Testis (tissue), 2 donors: ENCODE measurements at regions not wholly inside any gene's neighbourhood (a gene's known extent, or its start where the extent isn't known, plus 50 kb on each side); places are given as distances from the start of the nearest gene placed in this dataset.
"Not testable (repeated sequence)": the region's sequence is repeated elsewhere in the genome, so short reads cannot be mapped to it uniquely, and the experiment has no call there.

Experiments used
- DNase-seq: peaks from one replicate; pipeline ENCODE4 v3.0.0-alpha.2; 2019
- H3K27ac ChIP-seq, 2 donors: fragments of 200-600 bp; sonication (generic); one replicate each; pipeline ENCODE4 v1.5.1; 2019
- H3K27me3 ChIP-seq: fragments of 200-600 bp; sonication (generic); one replicate; pipeline ENCODE4 v1.5.1; 2019
- H3K36me3 ChIP-seq: fragments of 200-600 bp; sonication (generic); one replicate; pipeline ENCODE4 v1.5.1; 2017; ENCODE audit warnings: low read depth; ENCODE audit errors: missing control alignments
- H3K4me1 ChIP-seq: fragments of 200-600 bp; sonication (generic); one replicate; pipeline ENCODE4 v1.5.1; 2019
- H3K4me3 ChIP-seq, 2 donors: fragments of 200-600 bp; sonication (generic); one replicate each; pipeline ENCODE4 v1.5.1; 2017 to 2019
- H3K9me3 ChIP-seq: fragments of 200-600 bp; sonication (generic); one replicate; pipeline ENCODE4 v1.5.1; 2017
- POLR2A ChIP-seq: fragments of 450-650 bp; IDR thresholded peaks from one replicate; pipeline ENCODE4 v1.6.1; 2017; ENCODE audit warnings: antibody characterized with exemption, mild to moderate bottlenecking, moderate library complexity
- WGBS, 2 donors: methylation state at CpG; one replicate each; pipeline ENCODE4 v1.1.5; 2018; 5-methylcytosine and 5-hydroxymethylcytosine counted together
- intact Hi-C: fragments of 100-400 bp; cut with DNase I; formaldehyde crosslinking; loops from one replicate; pipeline ENCODE4 v1.15.1; 2023; ENCODE audit warnings: low total_unique reads
- TF ChIP-seq, protein P1 (sequence below), 3 experiments: fragments of 450-650 bp in 2 of 3; fragments of 200-600 bp in 1 of 3; sonication (generic) in 1 of 3; IDR thresholded peaks; one replicate each; pipeline ENCODE4 v1.5.1; 2016 to 2019; ENCODE audit warnings: antibody characterized with exemption in 3 of 3, mild to moderate bottlenecking in 2 of 3, moderate library complexity in 1 of 3

- H3K27ac ChIP-seq, H3K4me1 ChIP-seq, DNase-seq, H3K4me3 ChIP-seq, H3K27me3 ChIP-seq, intact Hi-C loops, H3K36me3 ChIP-seq, H3K9me3 ChIP-seq: not testable (repeated sequence)
- 92 to 100% methylated on average over 1 of the region's 1 CpG for WGBS, 2 donors
Observed at GRCh38 chr5:97234380-97234779, 51.3 kb upstream of the RIOK2 start.

- TF ChIP-seq POLR2A: no peak
- TF ChIP-seq, protein P1, sequence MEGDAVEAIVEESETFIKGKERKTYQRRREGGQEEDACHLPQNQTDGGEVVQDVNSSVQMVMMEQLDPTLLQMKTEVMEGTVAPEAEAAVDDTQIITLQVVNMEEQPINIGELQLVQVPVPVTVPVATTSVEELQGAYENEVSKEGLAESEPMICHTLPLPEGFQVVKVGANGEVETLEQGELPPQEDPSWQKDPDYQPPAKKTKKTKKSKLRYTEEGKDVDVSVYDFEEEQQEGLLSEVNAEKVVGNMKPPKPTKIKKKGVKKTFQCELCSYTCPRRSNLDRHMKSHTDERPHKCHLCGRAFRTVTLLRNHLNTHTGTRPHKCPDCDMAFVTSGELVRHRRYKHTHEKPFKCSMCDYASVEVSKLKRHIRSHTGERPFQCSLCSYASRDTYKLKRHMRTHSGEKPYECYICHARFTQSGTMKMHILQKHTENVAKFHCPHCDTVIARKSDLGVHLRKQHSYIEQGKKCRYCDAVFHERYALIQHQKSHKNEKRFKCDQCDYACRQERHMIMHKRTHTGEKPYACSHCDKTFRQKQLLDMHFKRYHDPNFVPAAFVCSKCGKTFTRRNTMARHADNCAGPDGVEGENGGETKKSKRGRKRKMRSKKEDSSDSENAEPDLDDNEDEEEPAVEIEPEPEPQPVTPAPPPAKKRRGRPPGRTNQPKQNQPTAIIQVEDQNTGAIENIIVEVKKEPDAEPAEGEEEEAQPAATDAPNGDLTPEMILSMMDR (IDR thresholded peaks at IDR 0.05): no peak
- H3K27me3 ChIP-seq: no peaks in the 10 kb centered on the region
- H3K4me1 ChIP-seq: no peaks in the 10 kb centered on the region
- DNase-seq: no peak
- intact Hi-C loops: no loop called here
- H3K27ac ChIP-seq: no peak overlapping the region
- no peak overlapping the region for H3K4me3 ChIP-seq
- no peaks in the 10 kb centered on the region for H3K36me3 ChIP-seq
- WGBS, 2 donors: 36 to 41% methylated on average over 3 of the region's 3 CpGs
- H3K9me3 ChIP-seq: no peaks in the 10 kb centered on the region
Observed at GRCh38 chr5:97242341-97242740, 59.3 kb upstream of the RIOK2 start.

GRCh38 chr5:97243353-97243752 lies 60.3 kb upstream of the RIOK2 start:
- H3K27ac ChIP-seq: no peak overlapping the region
- no peaks in the 10 kb centered on the region for H3K4me1 ChIP-seq
- no peaks in the 10 kb centered on the region for H3K36me3 ChIP-seq
- intact Hi-C loops: no loop called here
- H3K27me3 ChIP-seq: no peaks in the 10 kb centered on the region
- no peak for DNase-seq
- TF ChIP-seq, protein P1 (IDR thresholded peaks at IDR 0.05): no peak
- no peak for TF ChIP-seq POLR2A
- WGBS, 2 donors: 62 to 70% methylated on average over 2 of the region's 2 CpGs
- no peaks in the 10 kb centered on the region for H3K9me3 ChIP-seq
- H3K4me3 ChIP-seq: no peak overlapping the region

- intact Hi-C loops: no loop called here
- TF ChIP-seq, protein P1 (IDR thresholded peaks at IDR 0.05): no peak
- TF ChIP-seq POLR2A: no peak
- WGBS, 2 donors: 46 to 57% methylated on average over 9 of the region's 9 CpGs
- no peak for DNase-seq
- Histone ChIP-seq H3K27ac (no peak overlapping the region), H3K27me3 (no peaks in the 10 kb centered on the region), H3K9me3 (no peaks in the 10 kb centered on the region), H3K4me3 (no peak overlapping the region), H3K4me1 (no peaks in the 10 kb centered on the region), H3K36me3 (no peaks in the 10 kb centered on the region)
Observed at GRCh38 chr5:97245386-97245785, 62.3 kb upstream of the RIOK2 start.

GRCh38 chr5:97250113-97250512 lies 67.1 kb upstream of the RIOK2 start:
- intact Hi-C loops: no loop called here
- no peak for TF ChIP-seq POLR2A
- TF ChIP-seq, protein P1 (IDR thresholded peaks at IDR 0.05): no peak
- Histone ChIP-seq H3K4me3 (no peak overlapping the region), H3K9me3 (no peaks in the 10 kb centered on the region), H3K27me3 (no peaks in the 10 kb centered on the region), H3K27ac (no peak overlapping the region), H3K36me3 (no peaks in the 10 kb centered on the region), H3K4me1 (no peaks in the 10 kb centered on the region)
- no peak for DNase-seq
